Retinal pigment epithelial cell (primary cell): ENCODE measurements at regions not wholly inside any gene's neighbourhood (a gene's known extent, or its start where the extent isn't known, plus 50 kb on each side); places are given as distances from the start of the nearest gene placed in this dataset.

Source experiments
- DNase-seq: peaks from one replicate; pipeline ENCODE4 v3.0.0-alpha.2; 2010; ENCODE audit warnings: low read depth
- H3K4me3 ChIP-seq: 2 replicates; pipeline ENCODE4 v1.5.1; 2011; ENCODE audit warnings: mild to moderate bottlenecking, low read length, control low read depth, moderate library complexity
- TF ChIP-seq, protein P1 (sequence below): conservative IDR thresholded peaks from 2 replicates; pipeline ENCODE4 v1.5.1; 2011; ENCODE audit warnings: low read depth, low read length, control low read depth, inconsistent platforms

DNA sequence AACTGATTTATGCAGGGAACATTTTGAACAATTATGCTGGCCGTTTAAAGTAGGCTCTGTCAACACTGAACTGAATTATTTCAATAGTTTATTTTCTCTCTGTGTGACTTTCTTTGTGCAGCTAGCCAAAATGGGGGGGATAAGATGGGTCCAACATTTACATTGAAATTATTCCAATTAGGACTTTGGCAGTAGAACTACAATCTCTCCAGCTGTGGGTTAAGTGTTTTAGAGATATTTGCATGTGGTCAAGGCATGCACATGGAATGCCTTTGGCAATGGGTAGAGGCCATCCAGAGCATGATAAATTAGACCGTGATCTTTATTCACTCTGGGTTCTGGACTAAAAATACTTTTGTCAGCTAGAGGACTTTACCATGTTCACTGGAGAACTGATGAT lies 107.9 kb upstream of the ELOVL6 start:
- H3K4me3 ChIP-seq, result no peak overlapping the region
- TF ChIP-seq, protein P1, sequence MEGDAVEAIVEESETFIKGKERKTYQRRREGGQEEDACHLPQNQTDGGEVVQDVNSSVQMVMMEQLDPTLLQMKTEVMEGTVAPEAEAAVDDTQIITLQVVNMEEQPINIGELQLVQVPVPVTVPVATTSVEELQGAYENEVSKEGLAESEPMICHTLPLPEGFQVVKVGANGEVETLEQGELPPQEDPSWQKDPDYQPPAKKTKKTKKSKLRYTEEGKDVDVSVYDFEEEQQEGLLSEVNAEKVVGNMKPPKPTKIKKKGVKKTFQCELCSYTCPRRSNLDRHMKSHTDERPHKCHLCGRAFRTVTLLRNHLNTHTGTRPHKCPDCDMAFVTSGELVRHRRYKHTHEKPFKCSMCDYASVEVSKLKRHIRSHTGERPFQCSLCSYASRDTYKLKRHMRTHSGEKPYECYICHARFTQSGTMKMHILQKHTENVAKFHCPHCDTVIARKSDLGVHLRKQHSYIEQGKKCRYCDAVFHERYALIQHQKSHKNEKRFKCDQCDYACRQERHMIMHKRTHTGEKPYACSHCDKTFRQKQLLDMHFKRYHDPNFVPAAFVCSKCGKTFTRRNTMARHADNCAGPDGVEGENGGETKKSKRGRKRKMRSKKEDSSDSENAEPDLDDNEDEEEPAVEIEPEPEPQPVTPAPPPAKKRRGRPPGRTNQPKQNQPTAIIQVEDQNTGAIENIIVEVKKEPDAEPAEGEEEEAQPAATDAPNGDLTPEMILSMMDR, result no peak
- DNase-seq, result no peak

DNA sequence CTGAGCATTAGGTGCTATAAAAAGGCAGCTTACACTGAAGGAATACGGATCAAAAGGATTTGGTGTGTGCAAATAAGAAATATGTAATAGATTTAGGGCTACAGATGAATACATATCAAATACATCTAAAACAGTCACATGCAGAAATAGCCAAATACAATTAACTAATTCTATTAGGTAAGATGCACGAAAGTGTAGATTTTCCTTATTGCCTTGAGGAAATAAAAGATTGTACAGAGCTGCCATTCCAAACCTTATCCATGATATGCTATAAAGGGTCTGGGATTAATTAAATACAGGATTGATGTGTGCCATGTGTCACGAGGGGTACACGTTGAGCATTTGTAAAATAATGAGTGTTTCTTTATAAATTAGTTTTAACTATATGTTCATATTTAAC lies 107.0 kb upstream of the ELOVL6 start:
- TF ChIP-seq, protein P1, result no peak
- H3K4me3 ChIP-seq, result no peak overlapping the region
- no peak for DNase-seq

DNA sequence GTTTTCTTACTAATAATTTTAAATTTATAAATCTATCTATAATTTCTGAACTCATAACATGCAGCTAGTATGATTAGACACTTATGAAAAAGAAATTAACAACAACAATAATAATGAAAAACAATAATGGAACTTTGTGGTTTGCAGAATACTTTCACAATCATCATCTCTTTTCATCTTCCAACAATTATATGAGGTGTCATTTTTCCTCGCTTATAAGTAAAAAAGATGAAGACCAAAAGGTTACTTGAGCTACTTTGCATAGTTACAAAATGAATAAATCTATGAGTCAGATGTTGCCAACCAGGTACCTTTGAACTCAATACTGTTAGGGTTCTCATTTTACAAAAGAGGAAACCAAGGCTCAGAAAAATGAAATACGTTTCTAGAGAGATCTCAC lies 98.5 kb upstream of the ELOVL6 start:
- TF ChIP-seq, protein P1, result no peak
- H3K4me3 ChIP-seq, result no peak overlapping the region
- DNase-seq, result no peak

DNA sequence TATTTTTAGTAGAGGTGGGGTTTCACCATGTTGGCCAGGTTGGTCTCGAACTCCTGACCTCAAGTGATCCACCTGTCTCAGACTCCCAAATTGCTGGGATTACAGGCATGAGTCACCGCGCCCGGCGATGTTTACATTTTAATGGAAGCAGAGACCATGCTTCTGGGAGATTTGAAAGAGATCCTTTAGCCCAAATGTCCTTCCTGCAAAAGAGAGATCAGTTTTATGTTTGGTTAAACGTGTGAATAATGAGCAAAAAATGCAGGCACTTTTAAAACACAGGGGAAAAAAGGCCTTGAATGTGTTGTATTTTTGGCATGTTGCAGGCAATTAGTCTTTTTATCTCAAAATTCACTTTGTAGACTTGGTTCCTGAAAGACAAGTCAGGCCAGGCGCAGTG lies 95.8 kb upstream of the ELOVL6 start:
- DNase-seq, result no peak
- no peak overlapping the region for H3K4me3 ChIP-seq
- TF ChIP-seq, protein P1, result no peak

DNA sequence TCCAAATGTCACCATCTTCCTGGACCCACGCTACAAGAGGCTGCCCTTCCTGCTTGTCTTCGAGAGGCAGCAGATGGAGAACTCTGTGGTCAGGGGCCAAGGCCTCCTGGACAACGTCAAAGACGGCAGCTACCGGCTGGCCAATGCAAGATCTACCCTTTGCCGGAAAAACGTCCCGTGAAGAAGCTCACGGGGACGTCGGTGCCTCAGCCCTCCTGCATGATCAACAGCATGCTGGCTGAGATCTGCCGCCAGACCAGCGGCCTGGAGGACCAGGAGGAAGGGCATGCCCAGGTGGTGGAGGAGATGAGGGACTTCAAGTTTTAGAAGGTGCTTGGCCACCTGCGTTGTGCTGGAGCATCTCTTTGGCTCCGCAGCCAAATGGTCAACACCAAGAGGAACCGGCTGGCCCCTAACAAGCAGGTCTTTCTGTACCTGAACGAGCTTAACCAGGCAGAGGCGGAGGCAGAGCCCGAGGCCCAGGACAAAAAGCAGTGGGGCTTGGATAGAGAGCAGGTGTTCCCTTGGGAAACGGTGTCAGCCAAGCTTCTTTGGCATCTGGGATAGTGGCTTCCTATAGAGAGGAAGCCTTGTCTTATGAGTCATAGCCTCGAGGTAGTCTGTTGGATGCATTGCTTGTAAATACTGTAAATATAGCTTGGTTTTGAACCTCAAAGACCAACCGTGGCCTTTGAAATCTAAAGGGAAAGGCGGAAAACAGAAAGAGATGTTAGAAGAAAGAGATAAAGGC lies 94.8 kb upstream of the ELOVL6 start:
- no peak overlapping the region for H3K4me3 ChIP-seq
- TF ChIP-seq, protein P1, result no peak
- no peak for DNase-seq

DNA sequence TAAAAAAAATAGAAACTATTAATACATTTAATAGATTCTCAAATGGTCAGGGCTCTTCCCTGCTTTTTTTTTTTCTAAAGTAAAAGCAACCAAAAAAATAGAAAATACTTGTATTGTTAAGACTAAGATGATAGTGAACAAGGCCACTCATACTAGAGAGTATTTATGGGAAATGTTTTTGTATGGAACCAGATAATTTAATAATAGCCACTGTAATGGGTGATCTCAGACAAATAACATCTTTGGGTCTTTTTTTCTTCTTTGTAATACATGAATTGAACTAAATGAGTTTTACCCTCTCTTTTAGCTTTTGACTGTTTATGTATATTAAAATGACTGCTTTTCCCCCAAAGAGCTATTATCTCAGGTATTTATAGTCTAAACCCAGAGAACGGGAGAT lies 92.1 kb upstream of the ELOVL6 start:
- no peak overlapping the region for H3K4me3 ChIP-seq
- no peak for DNase-seq
- TF ChIP-seq, protein P1, result no peak

DNA sequence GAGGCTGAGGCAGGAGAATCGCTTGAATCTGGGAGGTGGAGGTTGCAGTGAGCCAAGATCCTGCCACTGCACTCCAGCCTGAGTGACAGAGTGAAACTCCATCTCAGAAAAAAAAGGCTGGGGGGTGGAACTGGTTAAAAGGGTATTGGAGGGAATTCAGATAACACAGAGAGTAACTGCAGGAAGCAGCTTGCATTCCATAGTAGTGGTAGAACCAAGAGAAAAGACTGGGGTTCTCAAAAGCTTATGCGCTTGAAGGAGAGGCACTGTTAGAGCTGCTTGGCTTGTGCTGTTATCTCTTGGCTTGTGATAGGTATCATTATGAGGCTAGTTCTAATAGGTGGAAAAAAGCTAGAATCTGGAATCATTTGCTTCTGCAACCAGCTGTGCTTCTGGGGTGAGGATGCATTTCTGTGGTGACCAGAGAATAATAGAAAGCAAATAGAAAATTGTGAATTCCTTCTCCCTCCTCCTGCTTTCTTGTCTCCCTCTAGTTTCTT lies 91.2 kb upstream of the ELOVL6 start:
- DNase-seq, result no peak
- TF ChIP-seq, protein P1, result no peak
- no peak overlapping the region for H3K4me3 ChIP-seq
